Spleen (tissue), 11 donors: ENCODE measurements at regions not wholly inside any gene's neighbourhood (a gene's known extent, or its start where the extent isn't known, plus 50 kb on each side); places are given as distances from the start of the nearest gene placed in this dataset.

Experiments used
- DNase-seq: peaks from one replicate; pipeline ENCODE4 v3.0.0-alpha.2; 2020
- H3K27ac ChIP-seq, 8 donors: fragments of 200-600 bp; sonication (generic) in 7 of 8; 1 replicate in 4 of 8; 2 replicates in 4 of 8; pipeline versions ENCODE4 v1.5.0 to v1.8.0; 2016 to 2021; ENCODE audit warnings: inconsistent platforms in 4 of 8, mild to moderate bottlenecking in 4 of 8, moderate library complexity in 1 of 8
- H3K27me3 ChIP-seq, 7 donors: fragments of 200-600 bp; sonication (generic) in 6 of 7; replicated peaks in 1 of 7; 1 replicate in 4 of 7; 2 replicates in 3 of 7; pipeline versions ENCODE4 v1.5.0 to v1.8.0; 2016 to 2021; ENCODE audit warnings: inconsistent platforms in 3 of 7, mild to moderate bottlenecking in 1 of 7
- H3K36me3 ChIP-seq, 6 donors: fragments of 200-600 bp; sonication (generic) in 5 of 6; 1 replicate in 4 of 6; 2 replicates in 2 of 6; pipeline versions ENCODE4 v1.5.0 to v1.8.0; 2016 to 2021; ENCODE audit warnings: inconsistent platforms in 2 of 6
- H3K4me1 ChIP-seq, 6 donors: fragments of 200-600 bp; sonication (generic) in 5 of 6; 1 replicate in 3 of 6; 2 replicates in 3 of 6; pipeline versions ENCODE4 v1.5.0 to v1.8.0; 2016 to 2021; ENCODE audit warnings: inconsistent platforms in 3 of 6
- H3K4me3 ChIP-seq, 8 donors: fragments of 200-600 bp; sonication (generic) in 7 of 8; 1 replicate in 4 of 8; 2 replicates in 4 of 8; pipeline versions ENCODE4 v1.5.0 to v1.8.0; 2016 to 2021; ENCODE audit warnings: inconsistent platforms in 4 of 8, mild to moderate bottlenecking in 4 of 8, moderate library complexity in 2 of 8
- H3K9me3 ChIP-seq, 8 donors: fragments of 200-600 bp; sonication (generic) in 7 of 8; 1 replicate in 4 of 8; 2 replicates in 4 of 8; pipeline versions ENCODE4 v1.5.0 to v1.8.0; 2016 to 2021; ENCODE audit warnings: inconsistent platforms in 4 of 8
- POLR2A ChIP-seq, 3 donors: fragments of 450-650 bp; IDR thresholded peaks; one replicate each; pipeline ENCODE4 v1.5.1; 2017; ENCODE audit warnings: antibody characterized with exemption in 3 of 3, mild to moderate bottlenecking in 1 of 3
- POLR2AphosphoS5 ChIP-seq, 3 donors: sonication (generic); formaldehyde crosslinking; IDR thresholded peaks; one replicate each; pipeline ENCODE4 v1.5.1; 2017; ENCODE audit warnings: antibody characterized with exemption in 3 of 3
- WGBS, 5 donors: extraction: QIAGEN DNeasy Blood & Tissue Kit in 3 of 5; methylation state at CpG; one replicate each; pipeline versions ENCODE4 v1.1.5 to v1.1.7; 2013 to 2018; 5-methylcytosine and 5-hydroxymethylcytosine counted together
- intact Hi-C: fragments of 100-400 bp; cut with DNase I; formaldehyde crosslinking; loops from one replicate; pipeline ENCODE4 v1.15.0; 2023; ENCODE audit warnings: low total_unique reads
- TF ChIP-seq, protein P1 (sequence below), 11 experiments: fragments of 200-600 bp in 7 of 11; fragments of 450-650 bp in 4 of 11; sonication (generic) in 4 of 11; IDR thresholded peaks in 8 of 11; conservative IDR thresholded peaks in 3 of 11; 1 replicate in 7 of 11; 2 replicates in 4 of 11; pipeline versions ENCODE4 v1.4.0 to v1.8.0; 2016 to 2021; ENCODE audit warnings: antibody characterized with exemption in 11 of 11, inconsistent platforms in 4 of 11, mild to moderate bottlenecking in 1 of 11
- donor health status: healthy with polysubstance abuse.
- donor health status: DM: no; HTN: no; CAD: no; lungs with moderate emphysema.
- donor health status: DM: no; HTN: no; CAD: no.
- donor health status: Bipolar disorder and iron deficiency.
- donor health status: healthy.
- donor health status: DM: no; HTN: no; CAD: no.
- donor health status: DM: yes; HTN: yes; CAD: no.

DNA sequence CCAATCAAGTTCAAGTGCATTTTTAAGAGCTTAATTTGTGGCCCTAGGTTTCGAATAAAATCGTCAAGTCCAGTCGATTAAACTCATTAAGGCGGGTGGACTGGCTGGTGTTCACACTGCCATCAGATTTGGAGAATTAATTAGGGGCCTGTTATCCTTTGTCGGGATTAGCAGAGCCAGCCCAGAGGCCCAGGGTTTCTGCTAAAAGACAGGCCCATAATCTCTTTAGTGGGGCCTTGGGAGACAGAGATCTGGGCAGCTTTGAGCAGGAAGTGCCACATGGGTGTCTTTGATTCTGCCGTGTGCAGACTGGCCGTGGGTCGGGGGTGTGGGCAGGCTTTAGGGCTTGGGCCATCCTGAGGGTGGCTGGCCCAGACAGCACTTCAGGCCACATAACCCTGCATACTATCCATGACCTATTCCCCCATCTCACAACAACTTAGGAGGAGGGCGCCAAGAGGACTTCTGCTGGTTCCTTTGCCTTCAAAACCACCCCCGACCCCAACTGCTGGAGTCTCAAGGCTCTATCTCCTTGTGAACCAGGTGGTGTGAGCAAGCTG is 94.7 kb downstream of the PLXNA1 start:
- Histone ChIP-seq H3K9me3 (no peaks in the 10 kb centered on the region), H3K27me3 (peaks cover 0 to 10% (median 0%) of the 10 kb centered on the region in 7 donors), H3K27ac (no peak overlapping the region), H3K36me3 (no peaks in the 10 kb centered on the region), H3K4me3 (no peak overlapping the region), H3K4me1 (no peaks in the 10 kb centered on the region)
- WGBS, 5 donors = 83 to 96% (median 88%) methylated on average over 10 of the region's 10 CpGs
- peak; percentile 34 for DNase-seq
- intact Hi-C loops = no loop called here
- TF ChIP-seq, protein P1, sequence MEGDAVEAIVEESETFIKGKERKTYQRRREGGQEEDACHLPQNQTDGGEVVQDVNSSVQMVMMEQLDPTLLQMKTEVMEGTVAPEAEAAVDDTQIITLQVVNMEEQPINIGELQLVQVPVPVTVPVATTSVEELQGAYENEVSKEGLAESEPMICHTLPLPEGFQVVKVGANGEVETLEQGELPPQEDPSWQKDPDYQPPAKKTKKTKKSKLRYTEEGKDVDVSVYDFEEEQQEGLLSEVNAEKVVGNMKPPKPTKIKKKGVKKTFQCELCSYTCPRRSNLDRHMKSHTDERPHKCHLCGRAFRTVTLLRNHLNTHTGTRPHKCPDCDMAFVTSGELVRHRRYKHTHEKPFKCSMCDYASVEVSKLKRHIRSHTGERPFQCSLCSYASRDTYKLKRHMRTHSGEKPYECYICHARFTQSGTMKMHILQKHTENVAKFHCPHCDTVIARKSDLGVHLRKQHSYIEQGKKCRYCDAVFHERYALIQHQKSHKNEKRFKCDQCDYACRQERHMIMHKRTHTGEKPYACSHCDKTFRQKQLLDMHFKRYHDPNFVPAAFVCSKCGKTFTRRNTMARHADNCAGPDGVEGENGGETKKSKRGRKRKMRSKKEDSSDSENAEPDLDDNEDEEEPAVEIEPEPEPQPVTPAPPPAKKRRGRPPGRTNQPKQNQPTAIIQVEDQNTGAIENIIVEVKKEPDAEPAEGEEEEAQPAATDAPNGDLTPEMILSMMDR (IDR thresholded peaks at IDR 0.05 in 8 of 11, conservative IDR thresholded peaks at IDR 0.05 in 3 of 11) = no peak
- no peak for TF ChIP-seq POLR2AphosphoS5 (IDR thresholded peaks at IDR 0.05)
- TF ChIP-seq POLR2A (IDR thresholded peaks at IDR 0.05) = no peak

DNA sequence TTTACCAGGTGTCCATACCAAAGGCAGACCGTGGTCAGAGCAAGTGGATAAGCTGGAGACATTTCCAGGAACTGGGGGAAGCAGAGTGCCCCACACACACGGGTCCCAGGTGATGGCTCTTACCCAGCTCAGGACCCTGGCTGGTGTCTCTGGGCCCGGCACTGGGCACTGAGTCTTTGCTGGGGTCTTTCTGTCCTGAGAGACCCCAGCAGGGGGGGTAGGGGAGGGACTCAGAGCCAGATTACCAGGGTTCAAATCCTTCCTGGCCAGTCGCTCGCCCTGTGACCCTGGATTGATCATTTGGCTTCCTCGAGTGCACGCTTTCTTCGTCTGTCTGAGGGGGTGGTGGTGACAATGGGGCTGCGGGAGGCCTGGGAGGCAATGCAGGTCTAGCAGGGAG is 95.7 kb downstream of the PLXNA1 start:
- DNase-seq = peak; percentile 70
- intact Hi-C loops = no loop called here
- peaks cover 0 to 10% (median 0%) of the 10 kb centered on the region in 7 donors for H3K27me3 ChIP-seq

DNA sequence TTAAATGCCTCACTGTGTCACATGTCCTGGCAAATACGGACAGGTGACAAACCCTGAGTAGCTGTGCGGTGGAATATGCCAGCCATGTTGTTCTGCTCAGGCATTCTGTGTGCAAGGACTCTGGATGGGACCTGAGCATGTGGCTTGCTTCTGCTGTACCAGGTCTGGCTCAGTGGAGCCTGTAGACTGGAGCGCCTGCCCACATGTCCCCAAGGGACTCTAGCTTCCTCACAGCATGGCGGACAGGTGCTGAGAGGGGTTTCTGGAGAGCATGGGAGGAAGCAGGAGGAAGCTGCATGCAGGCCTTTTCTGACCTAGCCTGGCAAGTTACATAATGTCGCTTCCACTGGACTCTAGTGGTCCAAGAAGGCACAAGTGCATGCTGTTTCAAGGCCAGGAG is 96.3 kb downstream of the PLXNA1 start:
- H3K4me1 ChIP-seq = no peaks in the 10 kb centered on the region
- WGBS, 5 donors = 57 to 81% (median 76%) methylated on average over 4 to 5 of the region's 5 CpGs
- DNase-seq = peak; percentile 51
- H3K9me3 ChIP-seq = no peaks in the 10 kb centered on the region
- H3K27ac ChIP-seq = no peak overlapping the region
- no peak overlapping the region for H3K4me3 ChIP-seq
- H3K27me3 ChIP-seq = peaks cover 0 to 10% (median 0%) of the 10 kb centered on the region in 7 donors
- no peaks in the 10 kb centered on the region for H3K36me3 ChIP-seq
- TF ChIP-seq POLR2AphosphoS5 (IDR thresholded peaks at IDR 0.05) (no peak), POLR2A (IDR thresholded peaks at IDR 0.05) (no peak)
- TF ChIP-seq, protein P1 (IDR thresholded peaks at IDR 0.05 in 8 of 11, conservative IDR thresholded peaks at IDR 0.05 in 3 of 11) = no peak
- intact Hi-C loops = no loop called here

More for the DNA sequence above, 95.7 kb downstream of the PLXNA1 start:
- TF ChIP-seq, protein P1 (IDR thresholded peaks at IDR 0.05 in 8 of 11, conservative IDR thresholded peaks at IDR 0.05 in 3 of 11) = no peak
- TF ChIP-seq POLR2A (IDR thresholded peaks at IDR 0.05) (no peak), POLR2AphosphoS5 (IDR thresholded peaks at IDR 0.05) (no peak)
- WGBS, 5 donors = 82 to 91% (median 89%) methylated on average over 4 to 9 of the region's 9 CpGs
- Histone ChIP-seq H3K27ac (no peak overlapping the region), H3K4me3 (no peak overlapping the region), H3K4me1 (no peaks in the 10 kb centered on the region), H3K9me3 (no peaks in the 10 kb centered on the region), H3K36me3 (no peaks in the 10 kb centered on the region)

DNA sequence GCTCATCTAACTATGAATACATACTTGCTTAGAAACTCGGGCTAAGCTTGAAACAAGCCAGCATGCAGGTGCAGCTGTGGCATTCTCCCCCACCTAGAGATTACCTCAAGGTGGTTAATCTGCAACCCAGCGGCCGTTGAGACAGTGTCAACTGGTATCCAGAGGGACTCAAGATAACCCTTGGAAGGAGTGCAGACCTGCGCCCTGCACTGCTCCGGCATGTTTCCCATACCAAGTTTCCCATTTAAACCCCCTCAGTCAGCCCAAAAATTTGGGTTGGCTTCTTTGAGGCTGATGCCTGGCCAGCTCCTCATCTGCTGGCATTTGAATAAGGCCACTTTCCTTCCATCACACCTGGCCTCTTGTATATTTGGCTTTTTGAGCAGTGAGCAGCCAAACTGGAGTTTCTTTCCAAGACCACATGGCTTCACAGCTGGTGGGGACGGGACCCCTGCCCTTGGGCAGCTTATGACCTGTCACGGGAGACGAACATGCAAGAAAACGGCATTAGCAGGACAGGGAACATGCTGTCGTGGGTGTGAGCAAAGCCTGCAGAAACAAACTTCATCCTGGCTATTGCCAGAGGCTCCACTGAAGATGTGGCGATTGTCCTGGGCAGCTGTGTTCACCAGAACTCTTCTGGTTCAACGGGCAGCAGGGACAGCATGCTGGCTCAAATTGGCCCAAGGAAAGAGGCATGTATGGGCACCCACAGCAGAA is 98.2 kb downstream of the PLXNA1 start:
- peaks cover 0 to 13% (median 0%) of the 10 kb centered on the region in 7 donors for H3K27me3 ChIP-seq
- intact Hi-C loops = no loop called here

More for the DNA sequence above, 98.2 kb downstream of the PLXNA1 start:
- Histone ChIP-seq H3K27ac (no peak overlapping the region), H3K4me1 (no peaks in the 10 kb centered on the region), H3K4me3 (no peak overlapping the region), H3K36me3 (no peaks in the 10 kb centered on the region), H3K9me3 (no peaks in the 10 kb centered on the region)
- no peak for TF ChIP-seq POLR2A (IDR thresholded peaks at IDR 0.05)
- TF ChIP-seq, protein P1 (IDR thresholded peaks at IDR 0.05 in 8 of 11, conservative IDR thresholded peaks at IDR 0.05 in 3 of 11) = no peak
- no peak for TF ChIP-seq POLR2AphosphoS5 (IDR thresholded peaks at IDR 0.05)
- DNase-seq = peak; percentile 11
- WGBS, 5 donors = 80 to 90% (median 87%) methylated on average over 9 to 12 of the region's 12 CpGs
